Coronary artery (tissue), 2 donors: ENCODE measurements at regions not wholly inside any gene's neighbourhood (a gene's known extent, or its start where the extent isn't known, plus 50 kb on each side); places are given as distances from the start of the nearest gene placed in this dataset.

Experiments used
- DNase-seq: peaks from one replicate; pipeline ENCODE4 v3.0.0-alpha.2; 2017; ENCODE audit warnings: low spot score
- H3K27ac ChIP-seq, 2 donors: fragments of 200-600 bp; sonication (generic); one replicate each; pipeline ENCODE4 v1.5.1; 2016 to 2019
- H3K4me3 ChIP-seq: fragments of 200-600 bp; sonication (generic); 2 replicates; pipeline ENCODE4 v1.5.1; 2016; ENCODE audit warnings: mild to moderate bottlenecking, moderate library complexity
- CTCF ChIP-seq: fragments of 200-600 bp; sonication (generic); IDR thresholded peaks from one replicate; pipeline ENCODE4 v1.5.1; 2019; ENCODE audit warnings: antibody characterized with exemption

GRCh38 chr13:104571893-104572229 lies 1505.6 kb upstream of the SLC10A2 start:
- no peak for DNase-seq
- H3K4me3 ChIP-seq: peak overlapping the region; percentile 22
- H3K27ac ChIP-seq: no peak overlapping the region
- no peak for TF ChIP-seq CTCF

- Histone ChIP-seq H3K27ac (no peak overlapping the region), H3K4me3 (peak overlapping the region; percentile 22)
- TF ChIP-seq CTCF: peak; percentile 56
- no peak for DNase-seq
These were observed 1505.1 kb upstream of the SLC10A2 start for GRCh38 chr13:104571161-104571892.

GRCh38 chr13:104567114-104567513 lies 1500.9 kb upstream of the SLC10A2 start:
- no peak for TF ChIP-seq CTCF
- H3K4me3 ChIP-seq: no peak overlapping the region

GRCh38 chr13:104565888-104566287 lies 1499.7 kb upstream of the SLC10A2 start:
- Histone ChIP-seq H3K27ac (no peak overlapping the region), H3K4me3 (no peak overlapping the region)
- no peak for TF ChIP-seq CTCF
- no peak for DNase-seq

More at GRCh38 chr13:104567114-104567513, 1500.9 kb upstream of the SLC10A2 start:
- no peak for DNase-seq
- no peak overlapping the region for H3K27ac ChIP-seq

GRCh38 chr13:104553896-104554295 lies 1487.7 kb upstream of the SLC10A2 start:
- H3K27ac ChIP-seq: no peak overlapping the region
- DNase-seq: no peak

GRCh38 chr13:104553186-104553585 lies 1487.0 kb upstream of the SLC10A2 start:
- Histone ChIP-seq H3K27ac (no peak overlapping the region), H3K4me3 (no peak overlapping the region)
- no peak for TF ChIP-seq CTCF
- no peak for DNase-seq

More at GRCh38 chr13:104553896-104554295, 1487.7 kb upstream of the SLC10A2 start:
- no peak overlapping the region for H3K4me3 ChIP-seq
- no peak for TF ChIP-seq CTCF

GRCh38 chr13:104534847-104535246 lies 1468.6 kb upstream of the SLC10A2 start:
- DNase-seq: no peak
- Histone ChIP-seq H3K4me3 (no peak overlapping the region), H3K27ac (no peak overlapping the region)
- no peak for TF ChIP-seq CTCF
